ENCODE measurements at regions not wholly inside any gene's neighbourhood (a gene's known extent, or its start where the extent isn't known, plus 50 kb on each side); places are given as distances from the start of the nearest gene placed in this dataset.

DNA sequence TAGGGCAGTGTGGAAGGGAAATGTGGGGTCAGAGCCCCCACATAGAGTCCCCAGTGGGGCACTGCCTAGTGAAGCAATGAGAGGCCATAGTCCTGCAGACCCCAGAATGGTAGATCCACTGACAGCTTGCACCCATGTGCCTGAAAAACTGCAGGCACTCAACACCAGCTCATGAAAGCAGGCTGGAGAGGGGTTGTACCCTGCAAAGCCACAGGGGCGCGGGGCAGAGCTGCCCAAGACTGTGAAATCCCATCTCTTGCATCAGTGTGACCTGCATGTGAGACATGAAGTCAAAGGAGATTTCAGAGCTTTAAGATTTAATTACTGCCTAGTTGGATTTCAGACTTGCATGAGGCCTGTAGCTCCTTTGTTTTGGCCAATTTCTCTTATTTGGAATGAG lies 224.0 kb downstream of the TXNL1 start:
- H3K27ac ChIP-seq (ENCODE audit: poor library complexity, severe bottlenecking) = no peak overlapping the region

GRCh38 chr18:56413862-56414261 lies 224.5 kb downstream of the TXNL1 start:
- Histone ChIP-seq H3K9me3 (ENCODE audit: severe bottlenecking) (no peaks in the 10 kb centered on the region), H3K27ac (ENCODE audit: poor library complexity, severe bottlenecking) (no peak overlapping the region), H3K27me3 (ENCODE audit: insufficient read depth, poor library complexity, severe bottlenecking) (no peaks in the 10 kb centered on the region), H3K4me3 (ENCODE audit: severe bottlenecking) (no peak overlapping the region), H3K36me3 (ENCODE audit: low read depth) (no peaks in the 10 kb centered on the region), H3K4me1 (ENCODE audit: insufficient read depth, poor library complexity, severe bottlenecking) (no peaks in the 10 kb centered on the region)
- ATAC-seq (ENCODE audit: low read depth) (no peak), DNase-seq (ENCODE audit: low spot score) (no peak)
- TF ChIP-seq, protein P1, sequence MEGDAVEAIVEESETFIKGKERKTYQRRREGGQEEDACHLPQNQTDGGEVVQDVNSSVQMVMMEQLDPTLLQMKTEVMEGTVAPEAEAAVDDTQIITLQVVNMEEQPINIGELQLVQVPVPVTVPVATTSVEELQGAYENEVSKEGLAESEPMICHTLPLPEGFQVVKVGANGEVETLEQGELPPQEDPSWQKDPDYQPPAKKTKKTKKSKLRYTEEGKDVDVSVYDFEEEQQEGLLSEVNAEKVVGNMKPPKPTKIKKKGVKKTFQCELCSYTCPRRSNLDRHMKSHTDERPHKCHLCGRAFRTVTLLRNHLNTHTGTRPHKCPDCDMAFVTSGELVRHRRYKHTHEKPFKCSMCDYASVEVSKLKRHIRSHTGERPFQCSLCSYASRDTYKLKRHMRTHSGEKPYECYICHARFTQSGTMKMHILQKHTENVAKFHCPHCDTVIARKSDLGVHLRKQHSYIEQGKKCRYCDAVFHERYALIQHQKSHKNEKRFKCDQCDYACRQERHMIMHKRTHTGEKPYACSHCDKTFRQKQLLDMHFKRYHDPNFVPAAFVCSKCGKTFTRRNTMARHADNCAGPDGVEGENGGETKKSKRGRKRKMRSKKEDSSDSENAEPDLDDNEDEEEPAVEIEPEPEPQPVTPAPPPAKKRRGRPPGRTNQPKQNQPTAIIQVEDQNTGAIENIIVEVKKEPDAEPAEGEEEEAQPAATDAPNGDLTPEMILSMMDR (IDR thresholded peaks at IDR 0.05; ENCODE audit: poor library complexity, severe bottlenecking) = no peak

More for the DNA sequence above, 224.0 kb downstream of the TXNL1 start:
- H3K4me3 ChIP-seq (ENCODE audit: severe bottlenecking) = no peak overlapping the region
- H3K36me3 ChIP-seq (ENCODE audit: low read depth) = no peaks in the 10 kb centered on the region
- ATAC-seq (ENCODE audit: low read depth) (no peak), DNase-seq (ENCODE audit: low spot score) (no peak)
- H3K4me1 ChIP-seq (ENCODE audit: insufficient read depth, poor library complexity, severe bottlenecking) = no peaks in the 10 kb centered on the region
- no peaks in the 10 kb centered on the region for H3K9me3 ChIP-seq (ENCODE audit: severe bottlenecking)
- no peaks in the 10 kb centered on the region for H3K27me3 ChIP-seq (ENCODE audit: insufficient read depth, poor library complexity, severe bottlenecking)
- TF ChIP-seq, protein P1 (IDR thresholded peaks at IDR 0.05; ENCODE audit: poor library complexity, severe bottlenecking) = no peak

GRCh38 chr18:56412951-56413350 lies 225.4 kb downstream of the TXNL1 start:
- Histone ChIP-seq H3K36me3 (ENCODE audit: low read depth) (no peaks in the 10 kb centered on the region), H3K4me3 (ENCODE audit: severe bottlenecking) (no peak overlapping the region), H3K4me1 (ENCODE audit: insufficient read depth, poor library complexity, severe bottlenecking) (no peaks in the 10 kb centered on the region), H3K27me3 (ENCODE audit: insufficient read depth, poor library complexity, severe bottlenecking) (no peaks in the 10 kb centered on the region), H3K27ac (ENCODE audit: poor library complexity, severe bottlenecking) (no peak overlapping the region), H3K9me3 (ENCODE audit: severe bottlenecking) (no peaks in the 10 kb centered on the region)
- DNase-seq (ENCODE audit: low spot score) (no peak), ATAC-seq (ENCODE audit: low read depth) (no peak)
- TF ChIP-seq, protein P1 (IDR thresholded peaks at IDR 0.05; ENCODE audit: poor library complexity, severe bottlenecking) = no peak

DNA sequence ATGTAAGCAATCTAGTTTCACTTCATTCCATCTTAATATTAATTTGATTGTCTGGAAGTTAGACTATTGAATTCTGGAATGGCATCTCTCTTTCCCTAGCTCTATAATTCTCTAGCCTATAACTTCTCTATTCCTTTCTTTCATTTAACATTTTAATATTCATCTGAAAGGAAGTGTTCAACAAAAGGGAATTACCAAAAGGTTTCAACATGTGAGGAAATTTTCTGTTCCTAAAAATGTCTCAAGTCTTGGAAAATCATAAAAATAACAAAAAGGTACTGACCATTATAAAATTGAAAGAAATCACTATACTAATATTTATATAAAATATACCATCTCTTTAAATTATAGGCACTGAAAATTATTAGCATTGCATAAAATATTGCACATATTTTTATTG lies 228.7 kb downstream of the TXNL1 start:
- Histone ChIP-seq H3K4me3 (ENCODE audit: severe bottlenecking) (no peak overlapping the region), H3K36me3 (ENCODE audit: low read depth) (no peaks in the 10 kb centered on the region), H3K27me3 (ENCODE audit: insufficient read depth, poor library complexity, severe bottlenecking) (no peaks in the 10 kb centered on the region), H3K4me1 (ENCODE audit: insufficient read depth, poor library complexity, severe bottlenecking) (no peaks in the 10 kb centered on the region), H3K27ac (ENCODE audit: poor library complexity, severe bottlenecking) (no peak overlapping the region), H3K9me3 (ENCODE audit: severe bottlenecking) (no peaks in the 10 kb centered on the region)
- ATAC-seq (ENCODE audit: low read depth) (no peak), DNase-seq (ENCODE audit: low spot score) (no peak)
- TF ChIP-seq, protein P1 (IDR thresholded peaks at IDR 0.05; ENCODE audit: poor library complexity, severe bottlenecking) = no peak

DNA sequence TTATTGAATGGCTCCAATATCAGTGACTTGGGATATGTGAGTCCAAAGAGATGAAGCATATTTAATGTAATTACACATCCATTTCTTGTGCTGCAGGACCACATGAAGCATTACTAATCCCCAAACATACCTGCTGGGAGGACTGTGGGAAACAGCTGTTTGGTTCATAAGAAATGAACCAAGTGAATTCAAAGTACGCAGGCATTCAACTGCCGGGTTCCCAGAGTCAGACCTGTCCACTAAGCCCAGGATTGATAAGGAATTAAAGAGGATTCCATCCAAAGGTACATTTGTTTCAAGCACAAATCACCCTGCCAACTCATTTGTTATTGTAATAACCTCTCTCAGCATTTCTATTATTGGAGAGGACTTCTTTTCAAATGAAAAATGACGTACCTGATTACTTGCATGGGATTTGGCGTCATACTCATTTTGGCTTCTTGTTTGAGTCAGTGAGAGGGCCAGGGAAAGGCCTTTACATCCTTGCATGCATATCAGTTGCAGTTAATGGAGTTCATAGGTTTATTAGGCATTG lies 230.7 kb downstream of the TXNL1 start:
- DNase-seq (ENCODE audit: low spot score) (no peak), ATAC-seq (ENCODE audit: low read depth) (no peak)
- TF ChIP-seq, protein P1 (IDR thresholded peaks at IDR 0.05; ENCODE audit: poor library complexity, severe bottlenecking) = no peak
- Histone ChIP-seq H3K9me3 (ENCODE audit: severe bottlenecking) (no peaks in the 10 kb centered on the region), H3K4me3 (ENCODE audit: severe bottlenecking) (no peak overlapping the region), H3K27me3 (ENCODE audit: insufficient read depth, poor library complexity, severe bottlenecking) (no peaks in the 10 kb centered on the region), H3K27ac (ENCODE audit: poor library complexity, severe bottlenecking) (no peak overlapping the region), H3K36me3 (ENCODE audit: low read depth) (no peaks in the 10 kb centered on the region), H3K4me1 (ENCODE audit: insufficient read depth, poor library complexity, severe bottlenecking) (peaks cover 6% of the 10 kb centered on the region)
